Stimulated activated CD8-positive, alpha-beta memory T cell treated with anti-CD3 and anti-CD28 coated beads, Interleukin-4, amount 100 ng/mL, for 24 hours (primary cell): ENCODE measurements at regions not wholly inside any gene's neighbourhood (a gene's known extent, or its start where the extent isn't known, plus 50 kb on each side); places are given as distances from the start of the nearest gene placed in this dataset.
"Not testable (repeated sequence)": the region's sequence is repeated elsewhere in the genome, so short reads cannot be mapped to it uniquely, and the experiment has no call there.

Experiments
- DNase-seq: peaks from one replicate; pipeline ENCODE4 v3.0.0-alpha.2; 2020; ENCODE audit warnings: low read depth

GRCh38 chr18:8913606-8914403 lies 188.7 kb upstream of the NDUFV2 start:
- DNase-seq, result not testable (repeated sequence)

DNA sequence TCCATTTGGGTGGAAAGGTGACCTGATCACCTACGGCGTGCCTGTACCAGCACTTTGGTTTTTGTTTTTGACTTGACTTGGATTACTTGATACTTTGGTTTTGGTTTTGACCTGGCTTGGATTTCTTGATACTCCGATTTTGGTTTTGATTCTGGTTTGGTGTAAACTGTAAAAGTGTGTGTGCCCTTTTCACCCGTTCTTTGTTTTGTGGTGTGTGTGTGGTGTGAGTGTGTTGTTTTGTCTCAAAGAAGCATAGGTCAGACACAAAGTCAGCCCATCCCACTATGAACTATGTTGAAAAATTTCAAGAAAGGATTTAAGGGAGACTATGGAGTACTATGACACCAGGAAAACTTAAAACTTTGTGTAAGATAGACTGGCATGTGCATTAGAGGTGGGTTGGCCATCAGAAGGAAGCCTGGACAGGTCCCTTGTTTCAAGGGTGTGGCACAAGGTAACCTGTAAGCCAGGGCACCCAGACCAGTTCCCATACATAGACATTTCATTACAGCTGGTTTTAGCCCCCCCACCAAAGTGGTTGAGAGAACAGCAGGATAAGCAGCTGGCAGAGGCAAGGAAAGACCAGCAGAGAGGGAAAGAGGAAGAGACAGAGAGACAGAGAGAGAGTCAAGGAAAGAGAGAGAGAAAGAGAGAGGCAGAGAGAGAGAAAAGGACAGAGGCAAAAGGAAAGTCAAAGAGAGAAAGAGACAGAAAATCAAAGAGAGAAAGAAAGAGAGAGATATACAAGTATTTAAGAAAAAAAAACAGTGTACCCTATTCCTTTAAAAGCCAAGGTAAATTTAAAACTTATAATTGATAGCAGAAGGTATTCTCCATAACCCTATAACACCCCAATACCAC lies 187.9 kb upstream of the NDUFV2 start:
- DNase-seq, result not testable (repeated sequence)

DNA sequence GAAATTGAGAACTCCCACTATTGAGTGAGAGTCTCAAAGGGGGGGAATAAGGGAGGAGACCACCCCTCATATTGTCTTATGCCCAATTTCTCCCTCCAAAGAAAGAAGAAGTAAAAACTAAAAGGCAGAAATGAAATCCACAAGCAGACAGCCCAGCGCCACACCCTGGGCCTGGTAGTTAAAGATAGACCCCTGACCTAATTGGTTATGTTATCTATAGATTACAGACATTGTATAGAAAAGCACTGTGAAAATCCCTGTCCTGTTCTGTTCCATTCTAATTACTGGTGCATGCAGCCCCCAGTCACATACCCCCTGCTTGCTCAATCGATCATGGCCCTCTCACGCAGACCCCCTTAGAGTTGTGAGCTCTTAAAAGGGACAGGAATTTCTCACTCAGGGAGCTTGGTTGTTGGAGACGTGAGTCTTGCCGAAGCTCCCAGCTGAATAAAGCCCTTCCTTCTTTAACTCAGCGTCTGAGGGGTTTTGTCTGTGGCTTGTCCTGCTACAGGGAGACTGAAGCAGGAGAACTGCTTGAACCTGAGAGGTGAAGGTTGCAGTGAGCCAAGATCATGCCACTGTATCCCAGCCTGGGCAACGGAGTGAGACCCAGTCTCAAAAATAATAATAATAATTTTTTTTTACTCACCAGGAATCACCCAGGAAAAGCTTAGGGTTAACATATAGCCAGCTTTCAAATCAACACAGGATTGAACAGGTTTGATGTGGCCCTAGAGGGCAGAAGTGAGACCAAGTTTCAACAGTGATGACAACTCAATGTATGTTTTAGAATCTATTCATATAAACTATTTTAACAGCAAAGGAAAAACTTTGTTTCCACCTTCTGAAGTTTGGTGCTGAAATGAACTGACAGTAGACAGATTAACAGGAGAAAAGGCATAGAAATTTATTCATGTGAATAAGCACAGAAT lies 181.4 kb upstream of the NDUFV2 start:
- not testable (repeated sequence) for DNase-seq

- no peak for DNase-seq
Observed at GRCh38 chr18:8926464-8926863, 176.0 kb upstream of the NDUFV2 start.

GRCh38 chr18:8928044-8928443 lies 174.5 kb upstream of the NDUFV2 start:
- DNase-seq, result no peak

DNA sequence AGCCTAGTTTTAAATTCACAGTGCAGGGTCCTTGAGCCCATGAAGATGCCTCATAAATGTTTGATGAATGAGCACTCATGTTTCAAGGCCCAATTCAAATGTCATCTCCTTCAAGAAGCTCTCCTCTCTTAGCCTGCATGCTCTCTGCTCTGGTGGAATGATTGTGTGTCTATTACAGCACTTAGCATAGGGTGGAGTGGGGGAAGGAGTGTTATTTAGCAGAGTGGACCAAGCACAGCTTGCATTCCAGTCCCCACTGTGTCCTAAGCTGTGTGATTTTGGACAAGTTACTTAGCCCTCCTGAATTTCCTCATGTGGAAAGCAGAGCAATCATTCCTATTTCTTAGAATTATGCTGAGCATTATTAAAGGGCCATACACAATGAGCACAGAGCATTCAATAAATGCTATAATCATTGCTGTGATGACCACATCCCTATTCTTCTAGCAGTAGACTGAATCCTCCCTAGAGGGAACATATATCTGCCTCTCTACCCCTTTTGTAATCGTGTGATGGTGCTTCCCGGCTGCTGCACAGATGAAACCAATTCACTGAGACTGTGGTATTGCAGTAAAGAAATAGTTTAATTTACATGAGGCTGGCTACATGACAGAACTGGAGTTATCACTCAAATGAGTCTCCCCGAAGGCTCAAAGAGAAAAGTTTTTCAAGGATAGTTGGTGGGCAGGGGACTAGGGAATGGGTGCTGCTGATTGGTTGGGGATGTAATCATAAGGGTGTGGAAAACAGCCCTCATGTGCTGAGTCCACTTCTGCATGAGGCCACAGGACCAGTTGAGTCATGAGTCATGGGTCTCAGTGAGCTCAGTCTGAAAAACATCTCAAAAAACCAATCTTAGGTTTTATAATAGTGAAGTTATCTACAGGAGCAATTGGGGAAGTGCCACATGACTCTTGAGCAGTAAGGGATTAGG lies 173.4 kb upstream of the NDUFV2 start:
- DNase-seq, result no peak

DNA sequence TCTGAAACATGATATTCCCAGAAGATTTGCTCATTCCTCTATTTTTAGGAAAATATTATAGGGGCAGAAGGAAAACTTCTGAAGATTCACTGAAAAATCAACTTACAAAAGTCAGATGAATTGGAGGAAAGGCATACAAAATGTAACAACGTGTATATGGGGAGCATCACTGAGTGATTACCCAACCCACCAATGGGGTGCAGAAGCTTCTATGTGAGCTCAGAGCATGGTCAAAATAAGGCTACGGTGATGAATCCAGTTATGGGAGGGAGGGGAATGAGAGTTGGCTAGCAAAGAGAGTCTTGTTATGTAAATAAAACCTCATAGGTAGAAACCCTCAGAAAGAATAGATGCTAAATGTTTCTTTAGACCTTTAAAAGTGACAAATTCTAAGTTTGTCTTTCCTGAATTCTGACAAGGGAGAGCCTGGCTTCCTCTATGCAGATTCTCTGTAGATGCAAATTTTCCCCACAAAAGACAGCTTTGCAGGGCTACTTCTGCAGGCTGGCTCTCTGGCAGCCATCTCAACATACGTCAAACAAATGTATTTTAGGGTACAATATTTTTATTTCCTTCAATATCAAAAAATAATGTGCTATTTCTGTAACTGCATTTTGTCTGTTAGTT lies 171.4 kb upstream of the NDUFV2 start:
- DNase-seq, result no peak

DNA sequence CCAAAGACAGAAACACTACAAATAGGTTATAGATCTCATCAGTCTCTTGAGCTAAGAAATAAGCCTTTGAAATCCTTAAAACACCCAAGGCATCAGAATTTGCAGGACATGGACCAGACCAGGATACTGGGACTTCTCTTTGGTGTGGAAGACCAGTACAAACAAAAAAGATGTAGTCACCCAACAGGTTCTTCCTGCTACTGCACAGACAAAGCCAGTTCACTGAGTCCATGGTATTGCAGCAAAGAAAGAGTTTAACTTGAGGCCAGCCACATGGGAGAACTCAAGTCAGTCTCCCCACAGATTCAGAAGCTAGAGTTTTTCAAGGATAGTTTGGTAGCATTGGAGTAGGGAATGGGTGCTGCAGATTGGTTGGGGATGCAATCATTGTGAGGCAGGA lies 169.6 kb upstream of the NDUFV2 start:
- no peak for DNase-seq

- DNase-seq, result no peak
Observed at GRCh38 chr18:8933714-8934284, 168.7 kb upstream of the NDUFV2 start.

DNA sequence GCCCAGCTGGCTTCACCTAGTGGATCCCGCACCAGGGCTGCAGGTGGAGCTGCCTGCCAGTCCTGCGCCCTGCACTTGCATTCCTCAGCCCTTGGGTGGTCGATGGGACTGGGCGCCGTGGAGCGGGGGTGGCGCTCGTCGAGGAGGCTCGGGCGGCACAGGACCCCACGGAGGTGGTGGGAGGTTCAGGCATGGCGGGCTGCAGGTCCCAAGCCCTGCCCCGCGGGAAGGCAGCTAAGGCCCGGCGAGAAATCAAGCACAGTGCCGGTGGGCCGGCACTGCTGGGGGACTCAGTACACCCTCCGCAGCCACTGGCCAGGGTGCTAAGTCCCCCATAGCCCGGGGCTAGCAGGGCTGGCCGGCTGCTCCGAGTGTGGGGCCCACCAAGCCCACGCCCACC lies 167.2 kb upstream of the NDUFV2 start:
- not testable (repeated sequence) for DNase-seq

- no peak for DNase-seq
Observed at GRCh38 chr18:8936619-8937018, 165.9 kb upstream of the NDUFV2 start.

DNA sequence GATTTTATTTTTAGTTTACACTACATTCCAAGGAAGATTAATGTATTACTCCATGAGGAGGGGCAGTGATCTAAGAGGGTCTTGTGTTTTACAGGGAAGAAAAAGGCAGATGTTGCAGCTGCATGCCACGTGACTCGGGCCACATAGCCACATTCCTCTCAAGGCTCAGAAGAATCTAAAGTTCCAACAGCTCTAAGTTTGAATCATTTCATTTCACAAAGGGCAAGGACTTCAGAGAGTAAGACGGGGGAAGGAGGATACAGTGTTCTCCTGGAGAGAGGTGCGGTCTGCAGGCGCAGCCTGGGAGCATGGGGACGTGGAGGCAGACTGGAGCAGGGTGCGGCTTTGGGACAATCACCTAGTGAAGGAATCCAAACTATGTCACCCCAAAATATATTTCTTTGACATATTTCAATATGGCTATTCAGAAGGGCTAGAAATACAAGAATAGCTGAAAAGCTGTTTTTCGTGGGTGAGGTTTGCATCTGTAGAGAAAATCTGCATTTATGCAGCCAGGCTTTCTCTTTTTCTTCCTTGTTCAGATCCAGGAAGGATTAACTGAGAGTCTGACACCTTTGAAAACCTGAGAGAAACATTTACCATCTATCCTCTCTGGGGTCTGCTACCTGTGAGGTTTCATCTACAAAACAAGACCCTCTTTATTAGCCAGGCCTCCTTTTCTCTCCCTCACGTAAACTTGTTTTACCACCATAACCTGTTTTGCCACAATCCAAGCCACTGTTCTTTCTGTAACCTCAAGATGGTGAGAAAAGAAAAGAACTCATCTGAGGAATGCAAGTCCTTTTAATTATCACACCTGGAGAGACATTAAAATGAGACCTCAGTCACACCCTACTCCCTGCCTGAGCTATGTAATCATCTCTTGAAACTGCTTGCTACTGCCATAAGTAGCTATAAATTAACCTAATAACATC lies 165.1 kb upstream of the NDUFV2 start:
- no peak for DNase-seq

DNA sequence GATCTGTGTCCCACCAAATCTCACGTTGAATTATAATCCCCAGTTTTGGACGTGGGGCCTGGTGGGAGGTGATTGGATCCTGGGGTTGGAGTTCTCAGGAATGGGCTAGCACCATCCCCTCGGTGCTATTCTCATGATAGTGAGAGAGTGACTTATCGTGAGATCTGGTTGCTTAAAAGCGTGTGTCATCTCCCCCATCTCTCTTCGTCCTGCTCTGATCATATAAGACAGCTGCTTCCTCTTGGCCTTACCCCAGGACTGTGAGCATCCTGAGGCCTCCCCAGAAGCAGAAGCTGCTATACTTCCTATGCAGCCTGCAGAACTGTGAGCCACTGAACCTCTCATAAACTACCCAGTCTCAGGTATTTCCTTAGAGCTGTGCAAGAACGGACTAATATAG lies 163.7 kb upstream of the NDUFV2 start:
- no peak for DNase-seq

DNA sequence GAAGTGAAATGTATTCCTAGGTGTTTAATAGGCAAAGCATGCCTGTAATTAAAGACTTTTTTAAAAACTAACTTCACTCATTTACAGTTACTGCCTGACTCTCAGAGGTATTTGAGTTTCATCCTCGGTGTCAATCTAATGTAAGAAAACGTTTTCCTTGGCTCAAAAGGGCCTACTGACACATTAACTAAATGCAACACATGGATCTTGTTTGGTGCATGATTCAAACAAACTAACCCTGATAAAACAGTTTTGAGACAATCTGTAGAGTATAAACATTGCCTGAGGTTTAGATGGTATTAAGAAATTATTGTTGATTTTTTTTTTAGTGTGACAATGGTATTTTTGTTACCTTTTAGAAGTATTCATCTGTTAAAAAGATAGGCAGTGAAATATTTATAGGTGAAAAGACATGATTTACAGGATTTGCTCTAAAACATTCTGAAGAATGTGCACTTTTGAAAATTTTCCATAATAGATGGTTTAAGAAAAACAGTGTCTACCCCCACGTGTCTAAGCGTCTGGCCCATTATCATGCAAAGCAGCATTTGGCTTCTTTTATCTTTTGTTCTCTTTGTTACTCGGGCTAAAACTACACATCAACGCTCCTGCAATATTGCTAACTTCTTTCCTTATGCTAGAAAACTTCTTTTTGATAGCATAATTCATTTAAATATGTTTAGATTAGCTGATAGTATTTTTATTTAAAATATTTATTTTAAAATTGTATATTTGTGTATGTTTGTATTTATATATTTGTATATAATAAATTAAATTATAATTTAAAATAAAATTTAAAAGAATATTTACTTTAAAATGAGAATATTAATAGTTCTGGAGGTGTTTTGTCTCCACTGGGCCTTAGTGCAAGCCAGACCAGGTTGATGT lies 160.2 kb upstream of the NDUFV2 start:
- no peak for DNase-seq

GRCh38 chr18:8942909-8943545 lies 159.5 kb upstream of the NDUFV2 start:
- DNase-seq, result no peak

DNA sequence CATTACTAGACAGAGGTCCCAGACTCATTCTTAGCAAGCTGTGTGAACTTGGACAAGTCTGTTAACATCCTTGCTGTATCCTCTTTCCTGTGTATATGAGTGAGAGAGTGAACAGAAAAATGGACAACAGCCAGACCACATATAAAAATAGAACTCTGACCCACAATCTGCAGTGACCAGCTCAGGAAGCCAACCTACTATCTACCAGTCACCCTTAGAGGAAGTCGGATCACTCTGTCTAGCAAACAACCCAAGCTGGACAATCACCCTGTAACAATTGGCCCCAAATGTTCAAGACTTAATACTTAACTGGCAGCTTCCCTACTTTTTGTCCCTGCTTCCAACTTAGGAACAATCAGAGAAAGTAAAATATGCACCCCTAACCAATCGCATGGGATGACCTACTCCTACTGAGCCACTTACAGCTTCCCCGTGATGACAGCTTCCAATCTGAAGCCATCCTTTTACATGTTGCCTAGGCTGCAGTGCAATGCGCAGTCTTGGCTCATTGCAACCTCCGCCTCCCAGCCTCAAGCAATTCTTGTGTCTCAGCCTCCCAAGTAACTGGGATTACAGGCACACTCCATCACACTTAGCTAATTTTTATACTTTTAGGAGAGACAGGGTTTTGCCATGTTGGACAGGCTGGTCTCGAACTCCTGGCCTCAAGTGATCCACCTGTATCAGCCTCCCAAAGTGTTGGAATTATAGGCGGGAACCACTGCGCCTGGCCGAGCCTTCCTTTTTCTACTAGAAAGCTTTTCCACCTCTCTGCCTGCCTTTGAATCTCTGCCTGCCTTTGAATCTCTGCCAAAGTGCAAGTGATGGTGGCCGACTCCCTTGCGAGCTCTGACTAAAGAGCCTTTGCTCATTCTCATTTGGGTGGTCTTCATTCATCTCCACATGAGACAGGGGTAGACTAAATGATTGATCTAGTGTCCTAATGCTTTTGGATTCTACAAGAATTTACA lies 158.3 kb upstream of the NDUFV2 start:
- no peak for DNase-seq
